ENCODE measurements at regions not wholly inside any gene's neighbourhood (a gene's known extent, or its start where the extent isn't known, plus 50 kb on each side); places are given as distances from the start of the nearest gene placed in this dataset.

DNA sequence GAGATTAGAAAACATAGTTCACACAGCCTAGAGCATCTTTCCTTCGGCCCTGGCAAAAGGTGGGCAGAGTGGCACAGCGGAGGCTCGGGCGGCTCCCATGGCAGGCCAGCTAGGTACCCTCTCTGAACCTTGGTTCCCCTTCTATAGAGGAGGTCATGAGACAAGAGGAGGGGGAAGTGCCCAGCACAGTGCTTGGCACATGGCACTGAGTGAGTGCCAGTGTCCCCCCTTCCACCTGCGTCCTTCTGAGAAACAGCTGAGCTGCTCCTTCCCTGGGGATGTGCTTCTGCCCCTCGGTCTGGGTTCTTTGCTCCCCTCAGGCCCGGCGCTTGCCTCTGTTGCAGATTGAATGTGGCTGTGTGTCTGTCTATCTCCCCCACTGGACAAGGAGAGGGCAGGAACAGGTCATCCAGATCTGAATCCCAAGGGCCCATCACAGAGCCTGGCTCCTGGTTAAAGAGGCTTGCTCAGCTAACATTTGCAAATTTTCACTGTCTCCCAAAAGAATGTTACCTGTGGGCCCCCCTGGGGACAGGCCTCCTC, 165.6 kb downstream of the USP12 start:
- peak overlapping the region; percentile 94 for H3K4me2 ChIP-seq
- TF ChIP-seq, protein P1, sequence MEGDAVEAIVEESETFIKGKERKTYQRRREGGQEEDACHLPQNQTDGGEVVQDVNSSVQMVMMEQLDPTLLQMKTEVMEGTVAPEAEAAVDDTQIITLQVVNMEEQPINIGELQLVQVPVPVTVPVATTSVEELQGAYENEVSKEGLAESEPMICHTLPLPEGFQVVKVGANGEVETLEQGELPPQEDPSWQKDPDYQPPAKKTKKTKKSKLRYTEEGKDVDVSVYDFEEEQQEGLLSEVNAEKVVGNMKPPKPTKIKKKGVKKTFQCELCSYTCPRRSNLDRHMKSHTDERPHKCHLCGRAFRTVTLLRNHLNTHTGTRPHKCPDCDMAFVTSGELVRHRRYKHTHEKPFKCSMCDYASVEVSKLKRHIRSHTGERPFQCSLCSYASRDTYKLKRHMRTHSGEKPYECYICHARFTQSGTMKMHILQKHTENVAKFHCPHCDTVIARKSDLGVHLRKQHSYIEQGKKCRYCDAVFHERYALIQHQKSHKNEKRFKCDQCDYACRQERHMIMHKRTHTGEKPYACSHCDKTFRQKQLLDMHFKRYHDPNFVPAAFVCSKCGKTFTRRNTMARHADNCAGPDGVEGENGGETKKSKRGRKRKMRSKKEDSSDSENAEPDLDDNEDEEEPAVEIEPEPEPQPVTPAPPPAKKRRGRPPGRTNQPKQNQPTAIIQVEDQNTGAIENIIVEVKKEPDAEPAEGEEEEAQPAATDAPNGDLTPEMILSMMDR (IDR thresholded peaks at IDR 0.05; ENCODE audit: poor library complexity), result no peak
- TF ChIP-seq EZH2phosphoT487 (IDR thresholded peaks at IDR 0.05; ENCODE audit: low read depth, severe bottlenecking, unreplicated experiment), result no peak
- no peak for TF ChIP-seq EZH2 (IDR thresholded peaks at IDR 0.05; ENCODE audit: borderline replicate concordance)
- no peak overlapping the region for H2AFZ ChIP-seq
- no peaks in the 10 kb centered on the region for H3K79me2 ChIP-seq
- 83% methylated on average over 8 of the region's 8 CpGs for WGBS (ENCODE audit: low lambda C conversion rate, missing lambda C conversion rate)
- no peak for DNase-seq (ENCODE audit: low spot score)
- H3K27ac ChIP-seq, result no peak overlapping the region
- no peaks in the 10 kb centered on the region for H3K9me3 ChIP-seq (ENCODE audit: low read depth)
- H3K27me3 ChIP-seq, result peaks cover 15% of the 10 kb centered on the region
- H3K9me2 ChIP-seq (replicated peaks; ENCODE audit: insufficient read depth), result no peaks in the 10 kb centered on the region
- no peak overlapping the region for H3K4me3 ChIP-seq
- no peaks in the 10 kb centered on the region for H3K36me3 ChIP-seq (replicated peaks; ENCODE audit: insufficient read depth, low read depth)
- H4K20me1 ChIP-seq (ENCODE audit: insufficient read depth, poor library complexity, severe bottlenecking), result no peaks in the 10 kb centered on the region
- peaks cover 14% of the 10 kb centered on the region for H3K4me1 ChIP-seq (ENCODE audit: insufficient read depth)

DNA sequence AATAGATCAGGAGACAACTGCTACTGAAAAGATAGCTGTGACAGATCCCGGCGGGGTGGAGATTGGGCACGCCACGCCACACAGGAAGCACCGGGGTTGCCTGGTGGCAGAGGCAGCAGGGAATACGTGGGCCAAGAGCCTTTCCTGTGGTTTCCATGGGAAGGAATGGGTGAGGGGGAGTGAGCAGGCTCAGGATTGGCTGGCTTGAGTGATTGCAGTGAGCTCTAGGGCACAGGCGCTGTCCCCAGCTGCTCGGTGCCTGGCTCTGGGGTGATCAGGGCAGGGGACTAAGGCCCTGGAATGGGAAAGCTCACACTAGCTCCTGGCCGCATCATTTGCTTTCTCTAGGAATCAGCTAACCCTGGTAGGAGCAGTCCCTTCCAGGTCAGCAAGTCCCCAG, 166.1 kb downstream of the USP12 start:
- H3K9me3 ChIP-seq (ENCODE audit: low read depth), result no peaks in the 10 kb centered on the region
- H3K4me2 ChIP-seq, result no peak overlapping the region
- TF ChIP-seq, protein P1 (IDR thresholded peaks at IDR 0.05; ENCODE audit: poor library complexity), result no peak
- no peak for TF ChIP-seq EZH2phosphoT487 (IDR thresholded peaks at IDR 0.05; ENCODE audit: low read depth, severe bottlenecking, unreplicated experiment)
- TF ChIP-seq EZH2 (IDR thresholded peaks at IDR 0.05; ENCODE audit: borderline replicate concordance), result no peak

DNA sequence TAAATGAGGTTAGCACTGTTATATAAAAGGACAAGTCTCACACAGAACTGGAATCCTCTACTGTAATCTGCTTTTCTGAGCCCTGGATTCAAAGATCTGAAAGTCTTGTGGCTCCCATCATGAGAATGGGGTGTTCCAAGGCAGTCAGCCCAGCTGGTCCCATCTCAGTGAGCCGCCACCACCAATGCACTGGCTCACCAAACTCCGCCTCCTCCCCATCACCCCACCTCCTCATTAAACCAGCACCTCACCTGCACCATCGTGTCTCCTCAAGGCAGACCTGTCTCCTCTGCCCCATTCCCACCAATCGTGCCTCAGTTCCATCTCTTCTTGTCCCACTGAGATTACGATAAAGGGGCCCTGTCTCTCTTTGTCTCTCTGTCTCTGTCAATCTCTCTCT, 166.7 kb downstream of the USP12 start:
- peaks cover 14% of the 10 kb centered on the region for H3K4me1 ChIP-seq (ENCODE audit: insufficient read depth)
- no peaks in the 10 kb centered on the region for H3K9me2 ChIP-seq (replicated peaks; ENCODE audit: insufficient read depth)
- no peak overlapping the region for H3K27ac ChIP-seq
- no peaks in the 10 kb centered on the region for H3K9me3 ChIP-seq (ENCODE audit: low read depth)
- H3K36me3 ChIP-seq (replicated peaks; ENCODE audit: insufficient read depth, low read depth), result no peaks in the 10 kb centered on the region
- H3K79me2 ChIP-seq, result no peaks in the 10 kb centered on the region
- no peak for DNase-seq (ENCODE audit: low spot score)
- no peaks in the 10 kb centered on the region for H4K20me1 ChIP-seq (ENCODE audit: insufficient read depth, poor library complexity, severe bottlenecking)
- H3K4me3 ChIP-seq, result no peak overlapping the region
- 85% methylated on average over 5 of the region's 5 CpGs for WGBS (ENCODE audit: low lambda C conversion rate, missing lambda C conversion rate)
- H3K4me2 ChIP-seq, result no peak overlapping the region
- H3K27me3 ChIP-seq, result peaks cover 15% of the 10 kb centered on the region
- no peak overlapping the region for H2AFZ ChIP-seq
- TF ChIP-seq, protein P1 (IDR thresholded peaks at IDR 0.05; ENCODE audit: poor library complexity), result no peak
- TF ChIP-seq EZH2 (IDR thresholded peaks at IDR 0.05; ENCODE audit: borderline replicate concordance) (no peak), EZH2phosphoT487 (IDR thresholded peaks at IDR 0.05; ENCODE audit: low read depth, severe bottlenecking, unreplicated experiment) (no peak)

More for the DNA sequence above, 166.1 kb downstream of the USP12 start:
- H3K4me1 ChIP-seq (ENCODE audit: insufficient read depth), result peaks cover 14% of the 10 kb centered on the region
- peaks cover 15% of the 10 kb centered on the region for H3K27me3 ChIP-seq
- no peak overlapping the region for H2AFZ ChIP-seq
- H3K79me2 ChIP-seq, result no peaks in the 10 kb centered on the region
- WGBS (ENCODE audit: low lambda C conversion rate, missing lambda C conversion rate), result 80% methylated on average over 9 of the region's 9 CpGs
- no peaks in the 10 kb centered on the region for H3K9me2 ChIP-seq (replicated peaks; ENCODE audit: insufficient read depth)
- no peak overlapping the region for H3K27ac ChIP-seq
- no peaks in the 10 kb centered on the region for H3K36me3 ChIP-seq (replicated peaks; ENCODE audit: insufficient read depth, low read depth)
- DNase-seq (ENCODE audit: low spot score), result no peak
- no peaks in the 10 kb centered on the region for H4K20me1 ChIP-seq (ENCODE audit: insufficient read depth, poor library complexity, severe bottlenecking)
- no peak overlapping the region for H3K4me3 ChIP-seq
